ENCODE measurements at regions not wholly inside any gene's neighbourhood (a gene's known extent, or its start where the extent isn't known, plus 50 kb on each side); places are given as distances from the start of the nearest gene placed in this dataset.

DNA sequence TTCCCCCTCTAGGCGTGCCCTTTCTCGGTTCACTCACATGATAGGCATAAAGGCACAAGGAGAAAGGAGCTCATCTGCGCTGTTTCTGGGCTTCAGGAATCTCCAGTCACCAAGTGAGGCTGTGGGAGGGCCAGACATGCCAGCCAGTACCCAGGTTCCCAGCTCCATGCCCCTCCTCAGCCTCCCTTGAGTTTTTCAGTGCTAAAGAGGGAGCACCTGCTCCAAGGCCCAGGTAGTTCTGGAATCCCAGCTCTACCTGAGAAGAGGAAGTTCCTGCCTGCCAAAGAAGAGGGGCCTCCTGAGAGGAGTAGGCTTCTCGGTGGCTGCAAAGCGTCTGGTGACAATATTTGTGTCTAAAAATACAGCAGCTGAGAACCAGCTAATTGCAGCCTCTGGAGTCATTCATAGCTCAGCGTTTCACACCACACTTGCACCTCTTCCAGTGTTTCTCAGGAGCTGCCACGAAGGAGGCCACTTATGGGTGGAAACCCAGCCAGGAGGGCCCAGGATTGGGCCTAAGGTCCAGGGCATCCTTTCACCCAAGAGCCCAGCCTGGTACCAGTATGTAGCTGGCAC is 197.4 kb downstream of the TRIM29 start:
- no peak overlapping the region for H3K27ac ChIP-seq (ENCODE audit: low read length)

DNA sequence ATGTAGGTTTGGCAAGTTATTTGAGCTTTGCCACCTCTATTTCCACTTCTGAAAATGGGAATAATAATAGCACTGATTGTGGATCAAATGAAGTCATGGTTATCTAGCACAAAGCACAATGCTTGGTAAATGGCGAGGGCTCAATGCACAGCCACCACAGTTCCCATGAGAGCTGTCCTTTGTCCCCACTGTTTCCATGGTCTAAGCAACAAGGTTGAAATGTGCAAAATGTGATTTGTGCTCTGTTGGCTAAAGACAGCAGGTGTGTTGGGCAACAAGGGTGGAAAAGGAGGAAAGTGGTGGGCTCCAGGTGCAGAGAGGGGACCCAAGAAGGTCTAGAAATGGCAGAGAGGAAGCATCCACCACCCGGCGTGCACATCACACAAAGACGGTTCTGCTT is 200.5 kb downstream of the TRIM29 start:
- H3K27ac ChIP-seq (ENCODE audit: low read length), result no peak overlapping the region
- H4K20me1 ChIP-seq (ENCODE audit: insufficient read depth), result no peaks in the 10 kb centered on the region
- H3K27me3 ChIP-seq (ENCODE audit: insufficient read depth, low read depth, low read length), result no peaks in the 10 kb centered on the region
- no peaks in the 10 kb centered on the region for H3K79me2 ChIP-seq (replicated peaks; ENCODE audit: insufficient read depth, low read length)
- H3F3A ChIP-seq (ENCODE audit: insufficient read depth, low read length, poor library complexity, severe bottlenecking), result no peaks in the 10 kb centered on the region
- no peaks in the 10 kb centered on the region for H3K9me2 ChIP-seq (ENCODE audit: insufficient read depth, low read length)
- no peak overlapping the region for H2AFZ ChIP-seq (ENCODE audit: low read depth, low read length)
- H3K9ac ChIP-seq (ENCODE audit: low read length), result no peak overlapping the region
- no peaks in the 10 kb centered on the region for H3K36me3 ChIP-seq (ENCODE audit: insufficient read depth, low read length)
- TF ChIP-seq, protein P1, sequence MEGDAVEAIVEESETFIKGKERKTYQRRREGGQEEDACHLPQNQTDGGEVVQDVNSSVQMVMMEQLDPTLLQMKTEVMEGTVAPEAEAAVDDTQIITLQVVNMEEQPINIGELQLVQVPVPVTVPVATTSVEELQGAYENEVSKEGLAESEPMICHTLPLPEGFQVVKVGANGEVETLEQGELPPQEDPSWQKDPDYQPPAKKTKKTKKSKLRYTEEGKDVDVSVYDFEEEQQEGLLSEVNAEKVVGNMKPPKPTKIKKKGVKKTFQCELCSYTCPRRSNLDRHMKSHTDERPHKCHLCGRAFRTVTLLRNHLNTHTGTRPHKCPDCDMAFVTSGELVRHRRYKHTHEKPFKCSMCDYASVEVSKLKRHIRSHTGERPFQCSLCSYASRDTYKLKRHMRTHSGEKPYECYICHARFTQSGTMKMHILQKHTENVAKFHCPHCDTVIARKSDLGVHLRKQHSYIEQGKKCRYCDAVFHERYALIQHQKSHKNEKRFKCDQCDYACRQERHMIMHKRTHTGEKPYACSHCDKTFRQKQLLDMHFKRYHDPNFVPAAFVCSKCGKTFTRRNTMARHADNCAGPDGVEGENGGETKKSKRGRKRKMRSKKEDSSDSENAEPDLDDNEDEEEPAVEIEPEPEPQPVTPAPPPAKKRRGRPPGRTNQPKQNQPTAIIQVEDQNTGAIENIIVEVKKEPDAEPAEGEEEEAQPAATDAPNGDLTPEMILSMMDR (IDR thresholded peaks at IDR 0.05; ENCODE audit: poor library complexity, severe bottlenecking), result no peak
- no peak for TF ChIP-seq POLR2AphosphoS5 (IDR thresholded peaks at IDR 0.05)
- TF ChIP-seq, protein P2, sequence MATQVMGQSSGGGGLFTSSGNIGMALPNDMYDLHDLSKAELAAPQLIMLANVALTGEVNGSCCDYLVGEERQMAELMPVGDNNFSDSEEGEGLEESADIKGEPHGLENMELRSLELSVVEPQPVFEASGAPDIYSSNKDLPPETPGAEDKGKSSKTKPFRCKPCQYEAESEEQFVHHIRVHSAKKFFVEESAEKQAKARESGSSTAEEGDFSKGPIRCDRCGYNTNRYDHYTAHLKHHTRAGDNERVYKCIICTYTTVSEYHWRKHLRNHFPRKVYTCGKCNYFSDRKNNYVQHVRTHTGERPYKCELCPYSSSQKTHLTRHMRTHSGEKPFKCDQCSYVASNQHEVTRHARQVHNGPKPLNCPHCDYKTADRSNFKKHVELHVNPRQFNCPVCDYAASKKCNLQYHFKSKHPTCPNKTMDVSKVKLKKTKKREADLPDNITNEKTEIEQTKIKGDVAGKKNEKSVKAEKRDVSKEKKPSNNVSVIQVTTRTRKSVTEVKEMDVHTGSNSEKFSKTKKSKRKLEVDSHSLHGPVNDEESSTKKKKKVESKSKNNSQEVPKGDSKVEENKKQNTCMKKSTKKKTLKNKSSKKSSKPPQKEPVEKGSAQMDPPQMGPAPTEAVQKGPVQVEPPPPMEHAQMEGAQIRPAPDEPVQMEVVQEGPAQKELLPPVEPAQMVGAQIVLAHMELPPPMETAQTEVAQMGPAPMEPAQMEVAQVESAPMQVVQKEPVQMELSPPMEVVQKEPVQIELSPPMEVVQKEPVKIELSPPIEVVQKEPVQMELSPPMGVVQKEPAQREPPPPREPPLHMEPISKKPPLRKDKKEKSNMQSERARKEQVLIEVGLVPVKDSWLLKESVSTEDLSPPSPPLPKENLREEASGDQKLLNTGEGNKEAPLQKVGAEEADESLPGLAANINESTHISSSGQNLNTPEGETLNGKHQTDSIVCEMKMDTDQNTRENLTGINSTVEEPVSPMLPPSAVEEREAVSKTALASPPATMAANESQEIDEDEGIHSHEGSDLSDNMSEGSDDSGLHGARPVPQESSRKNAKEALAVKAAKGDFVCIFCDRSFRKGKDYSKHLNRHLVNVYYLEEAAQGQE (IDR thresholded peaks at IDR 0.05; ENCODE audit: borderline replicate concordance), result no peak
- no peak for TF ChIP-seq TAF1 (IDR thresholded peaks at IDR 0.05; ENCODE audit: low read depth)
- no peak for TF ChIP-seq SMC3 (conservative IDR thresholded peaks at IDR 0.05; ENCODE audit: poor library complexity)
- TF ChIP-seq EZH2 (IDR thresholded peaks at IDR 0.05; ENCODE audit: borderline replicate concordance, insufficient read depth, low read length, poor library complexity, severe bottlenecking), result no peak
- H3K4me2 ChIP-seq (ENCODE audit: low read length), result no peak overlapping the region
- no peak overlapping the region for H3K4me3 ChIP-seq (ENCODE audit: low read length)
- no peaks in the 10 kb centered on the region for H3K9me3 ChIP-seq (ENCODE audit: low read length)

More for the DNA sequence above, 197.4 kb downstream of the TRIM29 start:
- Histone ChIP-seq H3K4me2 (ENCODE audit: low read length) (no peak overlapping the region), H2AFZ (ENCODE audit: low read depth, low read length) (no peak overlapping the region), H3K79me2 (replicated peaks; ENCODE audit: insufficient read depth, low read length) (no peaks in the 10 kb centered on the region), H3K9me2 (ENCODE audit: insufficient read depth, low read length) (no peaks in the 10 kb centered on the region), H3K4me3 (ENCODE audit: low read length) (no peak overlapping the region), H3F3A (ENCODE audit: insufficient read depth, low read length, poor library complexity, severe bottlenecking) (no peaks in the 10 kb centered on the region), H3K9ac (ENCODE audit: low read length) (no peak overlapping the region), H3K36me3 (ENCODE audit: insufficient read depth, low read length) (no peaks in the 10 kb centered on the region), H3K9me3 (ENCODE audit: low read length) (no peaks in the 10 kb centered on the region), H3K27me3 (ENCODE audit: insufficient read depth, low read depth, low read length) (no peaks in the 10 kb centered on the region), H4K20me1 (ENCODE audit: insufficient read depth) (no peaks in the 10 kb centered on the region)
- no peak for TF ChIP-seq EZH2 (IDR thresholded peaks at IDR 0.05; ENCODE audit: borderline replicate concordance, insufficient read depth, low read length, poor library complexity, severe bottlenecking)
- no peak for TF ChIP-seq EP300 (conservative IDR thresholded peaks at IDR 0.05; ENCODE audit: poor library complexity, severe bottlenecking)
- TF ChIP-seq, protein P2 (IDR thresholded peaks at IDR 0.05; ENCODE audit: borderline replicate concordance), result no peak
- no peak for TF ChIP-seq TAF1 (IDR thresholded peaks at IDR 0.05; ENCODE audit: low read depth)
- no peak for TF ChIP-seq MXI1 (conservative IDR thresholded peaks at IDR 0.05; ENCODE audit: poor library complexity, severe bottlenecking)
- TF ChIP-seq, protein P1 (IDR thresholded peaks at IDR 0.05; ENCODE audit: poor library complexity, severe bottlenecking), result no peak
- TF ChIP-seq POLR2AphosphoS5 (IDR thresholded peaks at IDR 0.05), result no peak
- no peak for TF ChIP-seq SMC3 (conservative IDR thresholded peaks at IDR 0.05; ENCODE audit: poor library complexity)
- no peak for TF ChIP-seq RAD21 (conservative IDR thresholded peaks at IDR 0.05)
